Hematopoietic multipotent progenitor cell treated with erythropoietin and hydrocortisone succinate and interleukin-3 and kit ligand, for 8 days (in vitro differentiated cells): ENCODE measurements at regions not wholly inside any gene's neighbourhood (a gene's known extent, or its start where the extent isn't known, plus 50 kb on each side); places are given as distances from the start of the nearest gene placed in this dataset.
"Not testable (repeated sequence)": the region's sequence is repeated elsewhere in the genome, so short reads cannot be mapped to it uniquely, and the experiment has no call there.

Experiments
- DNase-seq: peaks from one replicate; pipeline ENCODE4 v3.0.0-alpha.2; 2015

DNA sequence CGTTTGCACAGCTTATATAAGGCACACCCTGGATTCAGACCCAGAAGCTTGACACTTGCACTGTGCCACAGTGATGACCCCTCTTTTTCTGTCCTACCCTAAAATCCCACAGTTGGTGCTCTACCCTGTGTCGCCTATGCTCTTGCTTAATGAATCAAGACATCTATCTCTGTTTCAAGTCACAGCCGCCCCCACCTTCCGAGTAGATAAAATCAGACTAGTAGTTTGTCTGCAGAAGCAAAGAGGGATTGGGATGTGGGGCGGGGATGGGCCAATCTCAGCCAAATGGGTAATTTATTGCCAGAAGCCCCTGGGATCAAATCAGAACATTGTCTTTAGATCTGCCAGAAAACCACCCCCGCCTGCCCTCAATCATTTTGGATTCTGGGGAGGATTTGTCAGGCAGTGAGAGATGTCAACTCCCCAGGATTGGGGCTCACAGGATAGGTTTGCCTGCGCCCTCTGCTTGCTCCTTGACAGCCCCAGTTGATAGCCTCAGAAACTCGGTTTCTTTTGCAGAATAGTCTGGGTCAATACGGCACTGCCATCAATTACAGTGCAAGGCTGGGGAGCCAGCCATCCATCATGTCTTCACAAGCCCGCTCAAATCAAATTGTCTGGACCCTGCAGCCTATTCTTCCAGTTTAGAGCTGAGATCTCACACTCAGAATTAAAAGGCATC is 520.8 kb downstream of the GRIN2A start:
- DNase-seq: no peak

DNA sequence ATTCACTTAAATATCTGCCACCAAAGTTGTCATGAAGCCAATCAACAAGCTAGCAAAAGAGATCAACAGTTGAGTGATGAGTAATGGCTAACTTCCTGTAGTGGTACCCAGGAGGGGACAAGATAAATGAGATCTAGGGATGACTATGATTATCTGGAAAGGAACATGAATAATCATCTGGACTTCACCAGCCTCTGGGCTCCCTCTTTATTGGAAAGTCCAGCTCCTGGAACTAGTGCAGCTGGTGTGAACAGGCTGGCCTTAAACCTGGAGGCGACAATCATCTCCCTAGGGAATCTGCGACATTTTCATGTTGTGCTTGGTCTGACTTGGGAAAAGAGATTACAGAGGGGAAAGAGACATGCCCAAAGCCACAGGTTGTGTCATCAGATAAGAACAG is 518.6 kb downstream of the GRIN2A start:
- no peak for DNase-seq

DNA sequence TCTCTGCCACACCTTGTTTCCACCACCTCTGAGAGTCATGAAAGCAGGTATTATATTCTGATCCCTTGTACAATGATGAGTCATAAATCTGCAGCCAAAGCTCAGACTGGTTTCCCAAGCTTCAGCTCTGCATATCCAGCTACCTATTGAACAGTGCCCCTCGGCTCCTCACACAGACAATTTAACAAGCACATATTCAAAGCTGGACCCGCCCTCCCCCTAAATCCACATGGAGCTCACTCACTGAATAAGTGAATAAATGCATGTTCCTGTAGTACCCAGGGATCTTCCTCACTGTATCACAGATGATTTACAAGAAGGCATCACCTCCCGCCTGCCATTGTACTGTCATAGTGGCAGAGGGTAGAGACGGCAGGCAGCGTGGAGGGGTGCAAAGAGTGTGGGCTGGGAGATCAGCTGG is 516.4 kb downstream of the GRIN2A start:
- DNase-seq: no peak

DNA sequence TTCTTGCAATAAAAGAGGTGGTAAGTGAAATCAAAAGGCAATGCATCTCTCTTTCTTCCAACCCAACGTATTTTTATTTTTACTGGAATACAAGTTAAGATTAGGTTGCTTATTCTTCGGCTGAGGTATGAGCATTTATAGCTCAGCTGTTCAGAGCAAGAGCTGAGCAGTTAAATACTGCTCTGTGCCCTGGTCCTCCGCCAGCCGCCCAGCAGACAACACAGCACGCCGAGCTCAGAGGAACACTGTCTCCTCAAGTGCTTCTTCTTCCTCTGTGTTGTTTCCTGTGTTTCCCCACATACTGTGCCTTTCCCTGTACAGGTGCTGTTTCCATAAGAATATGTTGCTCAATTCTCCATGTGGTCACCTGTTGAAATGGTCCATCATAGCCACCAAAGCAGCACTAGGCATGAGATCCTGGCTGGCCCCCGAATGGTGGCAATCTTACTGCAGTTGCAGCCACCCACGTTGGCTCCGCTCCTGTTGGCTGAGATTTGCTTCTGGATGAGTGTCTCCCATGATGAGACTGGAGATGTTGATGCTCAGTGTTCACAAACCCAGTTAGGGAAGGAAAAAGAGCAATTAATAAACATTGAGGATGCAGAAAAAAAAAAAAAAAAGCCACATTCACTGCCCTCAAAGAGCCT is 515.3 kb downstream of the GRIN2A start:
- DNase-seq: no peak

DNA sequence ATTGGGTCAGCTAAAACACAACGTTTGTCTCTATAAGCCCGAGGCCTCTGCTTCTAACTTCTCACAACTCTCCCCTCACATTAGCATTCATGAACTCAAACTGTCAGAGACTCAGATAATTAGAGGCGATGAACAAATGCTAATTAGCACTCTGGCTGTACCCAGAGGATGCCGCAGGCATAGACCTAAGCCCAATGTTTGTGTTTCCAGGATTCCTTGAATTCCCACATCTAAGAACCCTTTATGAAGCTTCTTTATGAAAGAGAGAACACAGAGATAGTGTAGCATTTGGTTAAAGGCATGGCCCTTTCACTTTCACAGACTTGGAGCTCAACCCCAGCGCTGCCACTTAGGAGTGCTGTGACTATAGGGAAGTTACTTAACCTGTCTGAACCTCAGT is 512.2 kb downstream of the GRIN2A start:
- no peak for DNase-seq

DNA sequence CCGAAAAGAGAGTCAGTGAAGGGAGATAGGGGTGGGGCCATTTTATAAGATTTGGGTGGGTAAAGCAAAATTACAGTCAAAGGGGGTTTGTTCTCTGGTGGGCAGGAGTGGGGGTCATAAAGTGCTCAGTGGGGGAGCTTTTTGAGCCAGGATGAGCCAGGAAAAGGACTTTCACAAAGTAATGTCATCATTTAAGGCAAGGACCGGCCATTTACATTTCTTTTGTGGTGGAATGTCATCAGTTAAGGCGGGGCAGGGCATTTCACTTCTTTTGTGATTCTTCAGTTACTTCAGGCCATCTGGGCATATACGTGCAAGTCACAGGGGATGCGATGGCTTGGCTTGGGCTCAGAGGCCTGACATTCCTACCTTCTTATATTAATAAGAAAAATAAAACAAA is 511.6 kb downstream of the GRIN2A start:
- DNase-seq: not testable (repeated sequence)

DNA sequence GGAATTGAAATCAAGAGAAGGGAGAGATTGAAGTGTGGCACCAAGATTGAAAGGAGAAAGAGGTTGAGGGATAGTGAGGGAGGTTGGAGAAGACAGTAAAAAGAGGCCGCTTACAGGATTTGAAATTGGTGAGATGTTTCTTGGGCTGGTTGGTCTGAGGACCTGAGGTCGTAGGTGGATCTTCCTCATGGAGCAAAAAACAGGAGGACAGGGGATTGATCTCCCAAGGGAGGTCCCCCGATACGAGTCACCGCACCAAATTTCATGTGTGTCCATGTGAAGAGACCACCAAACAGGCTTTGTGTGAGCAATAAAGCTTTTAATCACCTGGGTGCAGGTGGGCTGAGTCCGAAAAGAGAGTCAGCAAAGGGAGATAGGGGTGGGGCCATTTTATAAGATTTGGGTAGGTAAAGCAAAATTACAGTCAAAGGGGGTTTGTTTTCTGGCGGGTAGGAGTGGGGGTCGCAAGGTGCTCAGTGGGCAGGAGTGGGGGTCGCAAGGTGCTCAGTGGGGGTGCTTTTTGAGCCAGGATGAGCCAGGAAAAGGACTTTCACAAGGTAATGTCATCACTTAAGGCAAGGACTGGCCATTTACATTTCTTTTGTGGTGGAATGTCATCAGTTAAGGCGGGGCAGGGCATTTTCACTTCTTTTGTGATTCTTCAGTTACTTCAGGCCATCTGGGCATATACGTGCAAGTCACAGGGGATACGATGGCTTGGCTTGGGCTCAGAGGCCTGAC is 505.5 kb downstream of the GRIN2A start:
- not testable (repeated sequence) for DNase-seq

DNA sequence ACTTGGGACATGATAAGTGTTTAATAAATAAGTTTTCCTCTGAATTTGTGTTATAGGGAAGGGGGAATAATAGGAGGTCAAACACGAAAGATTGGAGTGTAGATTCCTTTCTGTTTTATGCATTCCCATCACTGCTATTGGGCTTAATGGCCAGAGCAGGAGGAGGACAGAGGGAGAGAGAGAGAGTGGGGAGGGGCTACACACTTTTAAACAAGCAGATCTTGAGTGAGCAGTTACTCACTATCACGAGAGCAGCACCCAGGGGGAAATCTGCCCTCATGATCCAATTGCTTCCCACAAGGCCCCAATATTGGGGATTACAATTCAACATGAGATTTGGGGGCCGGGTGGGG is 505.0 kb downstream of the GRIN2A start:
- DNase-seq: no peak

DNA sequence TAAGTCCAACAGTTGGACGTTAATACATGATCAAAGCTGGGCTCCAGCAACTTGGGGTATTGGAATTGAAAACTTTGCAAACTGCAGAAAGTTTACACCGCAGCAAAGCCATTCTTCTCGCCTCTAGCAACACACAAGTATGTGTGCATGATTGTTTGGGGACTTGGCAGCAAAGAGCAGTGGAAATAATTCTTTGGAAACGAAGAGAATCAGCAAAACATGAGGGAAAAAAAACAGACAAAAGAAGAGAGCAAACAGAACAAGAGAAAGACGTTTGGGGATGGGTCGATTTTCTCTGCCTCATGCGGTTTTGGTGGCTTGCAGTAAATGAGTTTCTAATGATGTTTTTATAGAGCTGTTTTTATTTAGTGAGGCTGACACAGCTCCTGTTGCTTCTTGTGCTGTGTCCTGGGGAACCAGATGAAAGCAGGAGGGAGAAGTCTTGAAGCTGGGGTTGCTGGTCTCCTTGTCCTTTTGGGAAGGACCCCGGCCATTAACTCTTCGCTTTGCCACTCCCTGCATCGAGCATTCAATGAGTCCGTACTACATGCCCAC is 502.9 kb downstream of the GRIN2A start:
- DNase-seq: no peak

DNA sequence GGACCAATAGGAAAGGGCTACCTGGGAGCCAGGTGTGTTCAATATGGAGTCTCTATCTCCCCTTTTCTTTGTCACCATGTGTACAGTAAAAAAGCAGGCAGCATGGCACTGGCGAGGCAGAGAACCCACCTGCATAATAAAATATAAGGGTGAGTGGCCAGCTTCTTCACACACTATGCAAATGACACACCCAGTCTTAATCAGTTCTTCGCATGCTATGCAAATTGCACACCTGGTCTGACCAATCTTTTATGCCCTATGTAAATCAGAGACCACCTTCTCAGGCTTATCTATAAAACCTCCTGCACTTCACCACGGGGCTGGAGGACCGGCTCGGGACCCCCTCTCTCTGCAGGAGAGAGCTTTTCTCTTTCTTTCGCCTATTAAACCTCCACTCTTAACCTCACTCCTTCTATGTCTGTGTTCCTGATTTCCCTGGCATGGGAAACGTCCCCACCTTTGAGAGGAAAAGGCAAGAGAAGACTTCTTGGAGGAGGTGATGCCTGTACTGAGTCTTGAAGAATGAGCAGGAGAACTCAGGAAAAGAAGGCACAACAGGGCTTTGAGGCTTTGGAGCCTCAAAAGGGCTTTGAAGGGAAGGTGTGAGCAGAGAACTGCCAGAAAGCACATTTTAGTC is 502.1 kb downstream of the GRIN2A start:
- DNase-seq: no peak

DNA sequence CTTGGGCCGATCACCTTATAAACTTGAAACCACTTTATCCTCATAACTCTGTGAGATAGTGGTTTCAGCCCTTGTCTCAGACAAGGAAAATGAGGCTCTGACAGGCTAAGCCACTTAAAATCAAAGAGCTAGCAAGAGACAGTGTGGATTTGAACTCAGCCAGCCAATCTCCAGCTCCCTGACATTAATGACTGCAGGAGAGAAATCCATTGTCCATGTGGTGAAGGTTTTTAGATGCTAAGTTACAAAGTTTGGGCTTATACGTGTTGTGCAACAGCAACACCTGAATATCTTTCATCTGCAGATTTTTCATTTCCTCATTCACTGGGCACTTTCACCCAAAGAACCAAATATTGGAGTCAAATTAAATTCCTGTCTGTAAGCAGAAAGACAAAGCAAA is 501.3 kb downstream of the GRIN2A start:
- no peak for DNase-seq

DNA sequence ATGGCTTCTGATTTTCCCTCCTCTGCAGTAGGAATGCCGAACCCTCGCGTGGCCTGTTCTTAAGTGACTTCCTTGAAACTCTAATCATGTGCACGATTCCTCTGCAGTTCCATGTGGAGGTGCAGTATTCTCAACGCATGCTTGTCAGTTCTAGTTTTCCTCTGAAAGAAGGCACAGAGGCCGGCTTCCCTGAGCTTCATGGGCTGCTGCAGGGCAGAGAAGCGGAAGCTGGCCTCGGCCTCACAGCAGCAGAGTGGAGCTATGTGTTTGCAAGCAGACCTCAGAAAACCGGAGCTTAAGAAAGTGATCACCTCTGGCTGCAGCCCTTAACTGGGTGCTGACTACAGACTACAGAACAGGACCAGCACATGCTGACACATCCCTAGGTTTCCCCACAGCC is 500.7 kb downstream of the GRIN2A start:
- no peak for DNase-seq

DNA sequence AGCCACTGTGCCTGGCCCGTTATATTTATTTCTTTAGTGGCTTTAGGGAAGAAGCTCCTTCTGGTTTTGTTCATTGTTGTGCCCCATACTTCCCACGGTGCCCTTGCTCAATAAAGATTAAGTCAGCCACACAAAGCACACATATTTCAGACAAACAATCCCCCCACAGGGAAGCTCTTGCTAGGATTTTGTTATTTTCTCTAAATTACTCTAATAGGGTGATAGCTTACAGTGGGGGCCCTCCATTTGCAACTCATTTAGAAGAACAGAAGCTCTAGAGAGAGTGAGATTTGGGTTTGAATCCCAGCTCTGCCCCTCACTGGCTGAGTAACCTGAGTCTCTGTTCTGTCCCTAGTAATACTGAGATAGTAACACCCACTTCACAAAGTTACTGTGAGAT is 499.9 kb downstream of the GRIN2A start:
- no peak for DNase-seq

DNA sequence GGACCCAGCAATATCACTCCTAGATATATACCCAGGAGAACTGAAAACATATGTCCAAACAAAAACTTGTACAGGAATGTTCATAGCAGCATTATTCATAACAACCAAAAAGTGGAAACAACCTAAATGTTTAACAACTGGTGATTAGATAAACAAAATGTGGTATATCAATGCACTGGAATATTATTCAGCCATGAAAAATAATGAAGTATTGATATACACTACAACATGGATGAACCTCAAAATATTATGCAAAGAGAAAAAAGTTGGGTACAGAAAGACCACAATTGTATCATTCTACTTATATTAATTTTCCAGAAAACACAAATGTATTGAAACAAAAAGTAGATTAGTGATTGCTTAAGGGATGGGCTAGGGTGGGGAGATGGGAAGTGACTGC is 498.6 kb downstream of the GRIN2A start:
- no peak for DNase-seq

DNA sequence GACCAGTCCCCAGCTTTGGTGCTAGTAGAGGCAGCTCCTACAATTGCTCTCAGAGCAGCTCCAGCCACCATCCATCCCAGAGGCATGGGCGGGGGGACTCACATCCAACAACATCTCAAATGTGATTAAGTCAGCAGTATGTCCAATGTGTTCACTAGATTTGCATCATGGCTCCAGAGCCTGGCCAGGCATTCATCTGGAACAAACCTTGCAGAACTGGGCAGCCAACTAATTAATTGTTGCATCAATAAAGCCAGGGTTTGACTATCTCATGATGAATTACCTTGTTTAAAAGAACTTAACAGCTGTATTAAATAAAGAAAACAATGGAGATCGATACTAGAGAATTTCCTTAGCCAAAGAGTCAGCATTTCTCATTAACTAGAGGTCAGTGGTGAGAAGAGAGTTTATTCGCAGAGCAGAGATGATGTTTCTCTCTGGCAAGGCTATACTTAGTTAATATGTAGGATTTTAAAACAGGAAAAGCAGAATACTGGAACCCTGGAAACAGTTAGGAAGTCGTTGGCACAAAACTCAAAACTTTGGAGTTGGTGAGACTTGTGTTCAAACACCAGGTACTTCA is 494.4 kb downstream of the GRIN2A start:
- DNase-seq: no peak

DNA sequence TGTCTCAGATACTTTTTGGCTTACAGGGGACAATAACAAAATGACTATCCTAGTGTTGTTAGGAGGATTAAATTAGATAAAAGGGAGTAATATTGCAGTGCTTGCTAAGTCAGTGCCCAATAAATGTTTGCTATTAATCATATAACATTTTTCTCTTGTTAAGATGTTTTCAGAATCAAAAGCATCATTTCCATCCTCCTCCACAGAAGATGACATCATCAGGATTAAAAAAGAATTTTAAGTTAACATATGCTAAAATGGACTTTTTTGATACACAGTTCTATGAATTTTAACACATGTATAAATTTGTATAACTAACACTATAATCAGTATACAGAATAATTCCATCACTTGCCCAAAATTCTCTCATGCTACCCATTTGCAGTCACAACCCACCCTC is 492.6 kb downstream of the GRIN2A start:
- DNase-seq: no peak

DNA sequence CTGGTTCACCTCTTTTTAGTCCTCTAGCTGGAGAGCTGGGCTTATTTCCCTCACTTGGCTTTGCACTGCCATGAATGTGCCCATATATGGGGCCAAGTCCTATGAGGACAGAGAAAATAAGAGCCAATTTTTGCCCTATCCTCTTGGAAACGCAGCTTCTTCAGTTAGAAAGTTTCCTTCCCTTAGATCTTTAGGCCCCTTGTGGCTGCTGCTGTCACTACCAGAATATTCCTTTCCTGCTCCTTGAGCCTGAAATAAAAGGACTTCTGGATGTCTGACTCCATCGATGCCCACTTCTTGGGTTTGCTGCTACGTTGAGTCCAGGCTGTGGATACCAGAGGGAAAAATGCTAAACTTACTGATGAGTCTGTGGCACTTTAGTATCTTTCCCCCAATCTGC is 487.1 kb downstream of the GRIN2A start:
- no peak for DNase-seq
